ENCODE measurements at regions not wholly inside any gene's neighbourhood (a gene's known extent, or its start where the extent isn't known, plus 50 kb on each side); places are given as distances from the start of the nearest gene placed in this dataset.

- TF ChIP-seq EP300 (IDR thresholded peaks at IDR 0.05), result no peak
- TF ChIP-seq CTCF (IDR thresholded peaks at IDR 0.05), result no peak
- TF ChIP-seq POLR2AphosphoS5 (IDR thresholded peaks at IDR 0.05), result no peak
- TF ChIP-seq POLR2A (IDR thresholded peaks at IDR 0.05), result no peak
Measured at GRCh38 chr6:56733211-56733697, 90.6 kb upstream of the DST start.
